ENCODE measurements at regions not wholly inside any gene's neighbourhood (a gene's known extent, or its start where the extent isn't known, plus 50 kb on each side); places are given as distances from the start of the nearest gene placed in this dataset.
A peak's percentile ranks its signal among the peaks of the same experiment; 100 is the strongest.
"Not testable (repeated sequence)": the region's sequence is repeated elsewhere in the genome, so short reads cannot be mapped to it uniquely, and the experiment has no call there.

DNA sequence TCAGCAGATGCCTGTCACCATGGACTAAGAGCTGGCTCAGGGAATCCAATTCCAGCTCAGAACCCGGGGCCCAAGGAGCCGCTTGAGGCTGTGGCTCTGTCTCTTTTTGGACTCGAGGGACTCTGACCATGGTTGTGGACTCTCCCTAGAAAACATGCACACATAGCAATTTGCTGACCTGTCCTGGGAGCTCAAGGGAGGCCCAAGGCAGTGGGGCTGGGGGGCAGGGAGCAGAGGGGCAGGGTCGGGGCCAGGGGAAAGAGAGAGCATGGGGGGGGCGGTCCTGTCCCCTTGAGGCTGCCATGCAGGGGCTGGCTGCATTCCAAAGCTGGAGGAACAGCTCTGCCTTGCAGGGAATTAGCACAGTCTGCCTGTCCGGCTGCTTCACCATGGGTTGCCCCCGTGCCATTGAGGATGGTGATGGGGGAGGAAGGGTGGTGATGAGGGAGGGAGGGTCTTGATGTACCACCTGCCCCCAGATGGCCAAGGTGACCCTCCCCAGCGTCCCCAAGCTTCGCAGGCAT, 190.1 kb downstream of the GOLGA6L6 start:
- ATAC-seq: no peak
- intact Hi-C loops (cut with DNase I): no loop called here
- peak; percentile 71 for DNase-seq (ENCODE audit: missing footprints)

DNA sequence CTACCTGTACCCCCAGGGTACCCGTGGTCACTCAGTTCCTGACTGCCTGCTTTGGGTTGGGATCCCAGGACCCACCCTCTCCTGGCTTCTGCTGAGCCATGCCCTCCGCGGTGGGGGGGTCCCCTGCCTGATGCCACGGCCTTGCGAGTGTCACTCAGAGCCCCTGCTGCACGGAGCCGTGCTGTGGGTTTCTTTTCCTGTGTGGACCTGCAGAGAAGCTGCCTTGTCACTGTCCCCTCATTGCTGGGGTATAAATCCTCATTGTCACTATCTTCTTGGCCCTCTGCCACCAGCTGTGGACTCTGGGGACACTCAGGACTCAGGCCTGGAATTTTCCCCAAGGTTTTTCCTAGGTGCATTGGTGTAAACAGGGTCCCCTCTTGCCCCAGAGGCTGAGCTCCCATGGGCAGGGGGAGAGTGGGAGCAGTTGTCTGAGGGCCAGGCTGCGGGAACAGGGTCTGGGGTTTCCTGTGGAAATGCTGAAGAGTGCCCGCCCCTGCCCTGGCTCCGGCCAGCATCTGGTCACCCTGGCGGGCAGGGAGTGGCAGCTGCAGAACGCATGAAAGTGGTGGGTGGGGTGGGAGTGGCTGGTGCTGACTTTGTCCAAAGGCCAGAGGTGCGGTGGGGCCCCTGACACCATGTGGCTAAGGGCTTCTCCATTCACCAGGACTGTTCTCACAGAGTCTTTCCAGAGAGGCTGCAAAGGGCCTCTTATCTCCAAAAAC, 191.7 kb downstream of the GOLGA6L6 start:
- intact Hi-C loops (cut with DNase I): loop anchor here (5.0 kb wide), 1 partner anchor 88 kb away; no protein-coding TSS in a partner anchor
- no peak for ATAC-seq
- peak; percentile 81 for DNase-seq (ENCODE audit: missing footprints)

DNA sequence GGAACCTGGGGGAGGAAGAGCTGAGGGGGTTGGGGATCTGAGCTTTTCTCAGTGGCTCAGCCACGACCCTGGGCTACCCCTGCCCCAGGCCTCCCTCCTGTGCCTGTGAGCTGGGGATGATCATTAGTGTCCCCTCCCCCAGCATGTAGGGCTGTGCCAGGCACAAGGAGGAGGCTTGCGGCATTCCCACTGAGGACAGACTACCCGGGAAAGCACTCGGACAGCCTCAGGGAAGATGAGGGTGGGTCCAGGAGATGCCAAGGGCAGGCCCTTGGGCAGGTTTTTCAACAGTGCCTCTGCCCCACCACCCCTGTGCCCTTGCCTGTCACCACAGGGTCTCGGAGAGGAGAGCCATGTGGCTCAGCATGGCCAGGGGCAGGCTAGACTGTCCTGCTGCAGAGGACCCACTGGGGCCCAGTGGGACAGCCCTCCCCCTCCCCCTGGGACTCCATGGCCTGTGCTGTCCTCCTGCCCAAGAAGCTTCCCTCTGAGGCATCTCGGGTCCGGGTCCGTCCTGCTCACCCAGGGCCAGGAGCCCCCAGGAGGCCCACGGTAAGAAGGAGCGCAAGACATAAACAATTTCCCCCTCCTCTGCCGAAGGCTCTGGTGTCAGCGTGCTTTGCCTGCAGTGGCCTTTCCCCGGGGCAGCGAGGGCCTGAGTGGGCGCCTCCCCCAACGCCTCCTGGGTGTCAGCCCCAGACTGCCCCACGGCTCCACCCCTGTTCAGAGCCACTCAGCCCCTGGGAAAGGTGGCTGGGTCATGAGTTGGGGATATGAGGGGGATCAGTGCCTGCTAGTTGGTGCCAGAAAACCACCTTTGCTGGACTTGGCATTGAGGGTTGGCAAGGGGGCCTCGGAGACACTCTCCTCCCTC, 192.5 kb downstream of the GOLGA6L6 start:
- intact Hi-C loops (cut with DNase I): loop anchor here (5.0 kb wide), 1 partner anchor 87 kb away; no protein-coding TSS in a partner anchor
- DNase-seq (ENCODE audit: missing footprints) (peak; percentile 74), ATAC-seq (no peak)

DNA sequence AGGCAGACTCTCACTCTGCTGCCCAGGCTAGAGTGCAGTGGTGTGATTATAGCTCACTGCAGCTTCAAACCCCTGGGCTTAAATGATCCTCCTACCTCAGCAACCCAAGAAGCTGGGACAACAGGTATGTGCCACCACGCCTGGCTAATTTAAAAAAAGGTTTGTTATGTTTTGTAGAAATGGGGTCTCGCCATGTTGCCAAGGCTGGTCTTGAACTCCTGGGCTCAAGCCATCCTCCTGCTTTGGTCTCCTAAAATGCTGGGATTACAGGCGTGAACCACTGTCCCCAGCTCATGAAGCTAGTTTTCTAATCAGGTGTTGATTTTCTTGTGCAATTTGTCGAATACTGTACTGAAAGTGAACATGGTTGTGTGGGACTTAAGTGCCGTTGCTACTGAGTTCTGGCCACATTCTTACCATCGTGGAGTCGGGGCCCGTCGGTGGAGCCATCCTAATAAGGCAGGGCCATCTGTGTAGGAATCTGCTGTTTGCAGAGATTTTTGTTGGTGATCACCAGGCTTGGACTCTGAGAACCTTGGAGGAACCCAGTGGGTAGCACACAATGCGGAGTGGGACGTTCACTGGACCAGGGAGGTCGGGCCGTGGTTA, 193.2 kb downstream of the GOLGA6L6 start:
- ATAC-seq: no peak
- peak; percentile 71 for DNase-seq (ENCODE audit: missing footprints)
- intact Hi-C loops (cut with DNase I): loop anchor here (5.0 kb wide), 1 partner anchor 86 kb away; no protein-coding TSS in a partner anchor

DNA sequence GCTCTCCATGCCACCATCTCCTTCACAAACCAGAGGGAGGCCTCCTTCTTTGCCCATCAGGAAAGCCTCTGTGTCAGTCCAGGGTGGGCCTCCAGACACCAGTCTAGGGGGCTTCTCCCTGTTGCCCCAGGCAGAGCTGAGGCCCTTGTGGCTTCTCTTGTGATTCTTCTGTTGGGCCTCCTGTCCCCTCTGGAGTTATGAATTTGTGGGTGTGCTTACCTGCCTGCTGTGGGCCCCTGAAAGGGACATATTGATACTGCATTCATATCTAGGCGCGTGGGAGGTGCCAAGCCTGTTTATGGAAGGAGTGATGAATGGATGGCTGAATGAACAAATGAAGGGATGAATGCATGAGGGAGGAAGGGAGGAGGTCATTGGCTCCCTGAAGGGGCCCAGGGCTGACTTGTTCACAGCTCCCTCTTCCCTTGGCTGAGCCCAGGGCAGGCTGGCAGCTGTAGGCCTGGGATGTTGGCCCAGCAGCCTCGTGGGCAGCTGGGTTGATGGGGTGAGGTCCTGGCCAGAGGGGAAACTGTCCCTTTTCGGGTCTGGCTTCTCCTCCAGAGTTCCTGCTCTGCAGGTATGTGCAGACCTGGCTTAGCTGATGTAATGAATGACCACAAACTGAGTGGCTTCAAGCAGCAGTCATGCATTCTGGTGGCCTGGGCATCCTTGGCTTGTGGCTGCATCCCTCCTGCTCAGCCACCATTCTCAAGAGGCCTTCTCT, 195.4 kb downstream of the GOLGA6L6 start:
- intact Hi-C loops (cut with DNase I): loop anchor here (5.0 kb wide), 1 partner anchor 84 kb away; no protein-coding TSS in a partner anchor
- DNase-seq (ENCODE audit: missing footprints) (peak; percentile 60), ATAC-seq (no peak)

DNA sequence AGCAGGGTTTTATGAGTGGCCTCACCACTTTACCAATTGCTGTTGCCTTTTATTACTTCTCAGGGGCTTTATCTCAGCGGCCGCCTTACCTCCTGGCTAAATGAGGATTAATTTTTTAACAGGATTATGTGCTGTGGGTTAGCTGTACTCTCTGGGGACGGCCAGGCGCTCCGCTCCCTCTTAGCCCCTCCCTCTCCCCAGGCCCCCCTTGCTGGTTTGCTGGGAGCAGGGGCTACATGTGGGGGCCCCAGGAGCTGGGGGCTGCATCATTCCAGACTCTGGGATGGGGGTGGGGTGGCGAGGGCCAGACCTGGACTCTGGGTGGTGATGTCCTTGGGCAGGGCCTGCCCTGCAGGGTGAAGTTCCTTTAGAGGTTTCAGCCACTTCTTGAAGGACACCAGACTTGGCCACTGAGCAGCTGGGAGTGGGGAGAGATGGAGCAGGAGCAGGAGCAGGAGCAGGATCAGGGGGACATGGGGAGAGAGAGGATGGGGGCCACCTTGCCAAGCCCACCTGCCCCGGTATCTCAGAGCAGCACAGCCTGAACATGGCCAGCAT, 196.1 kb downstream of the GOLGA6L6 start:
- intact Hi-C loops (cut with DNase I): loop anchor here (5.0 kb wide), 1 partner anchor 83 kb away; no protein-coding TSS in a partner anchor
- no peak for ATAC-seq
- peak; percentile 68 for DNase-seq (ENCODE audit: missing footprints)

DNA sequence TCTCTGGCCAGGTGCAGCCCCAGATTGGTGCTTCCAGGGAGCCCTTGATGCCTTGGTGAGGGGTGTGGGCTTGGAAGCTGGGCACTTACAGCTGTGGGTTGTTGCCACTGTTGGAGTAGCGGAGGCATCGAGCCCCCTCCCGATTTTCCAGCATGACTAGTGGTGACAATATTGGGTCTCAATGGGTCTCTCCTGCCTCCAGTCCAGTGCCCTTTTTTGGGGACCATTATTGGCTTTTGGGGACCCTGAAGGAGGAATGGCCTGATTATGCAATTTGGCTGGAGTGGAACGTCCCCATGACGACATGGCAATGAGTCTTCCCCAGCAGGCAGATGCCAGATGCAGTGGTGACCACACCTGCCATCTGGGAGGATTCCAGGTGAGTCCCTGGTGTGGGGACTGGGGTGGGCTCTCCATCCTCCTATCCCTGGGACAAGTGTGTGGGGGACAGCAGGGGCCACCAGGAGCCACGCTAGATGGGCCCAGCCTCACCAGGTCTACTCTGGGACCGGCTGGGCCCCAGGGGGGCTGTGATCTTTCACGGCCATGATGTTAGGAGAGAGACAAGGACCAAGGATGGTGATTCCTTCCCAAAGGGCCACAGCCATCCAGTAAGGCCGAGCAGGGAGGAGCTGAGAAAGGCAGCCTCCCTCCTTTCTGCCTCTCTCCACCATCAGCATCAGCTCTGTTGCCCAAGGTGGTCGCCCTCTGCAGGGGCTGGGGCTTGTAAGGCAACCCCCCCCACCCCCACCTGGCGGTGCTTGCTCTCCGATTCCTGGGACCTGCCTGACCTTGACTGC, 196.8 kb downstream of the GOLGA6L6 start:
- no peak for ATAC-seq
- intact Hi-C loops (cut with DNase I): loop anchor here (5.0 kb wide), 1 partner anchor 82 kb away; no protein-coding TSS in a partner anchor
- DNase-seq (ENCODE audit: missing footprints): peak; percentile 66

DNA sequence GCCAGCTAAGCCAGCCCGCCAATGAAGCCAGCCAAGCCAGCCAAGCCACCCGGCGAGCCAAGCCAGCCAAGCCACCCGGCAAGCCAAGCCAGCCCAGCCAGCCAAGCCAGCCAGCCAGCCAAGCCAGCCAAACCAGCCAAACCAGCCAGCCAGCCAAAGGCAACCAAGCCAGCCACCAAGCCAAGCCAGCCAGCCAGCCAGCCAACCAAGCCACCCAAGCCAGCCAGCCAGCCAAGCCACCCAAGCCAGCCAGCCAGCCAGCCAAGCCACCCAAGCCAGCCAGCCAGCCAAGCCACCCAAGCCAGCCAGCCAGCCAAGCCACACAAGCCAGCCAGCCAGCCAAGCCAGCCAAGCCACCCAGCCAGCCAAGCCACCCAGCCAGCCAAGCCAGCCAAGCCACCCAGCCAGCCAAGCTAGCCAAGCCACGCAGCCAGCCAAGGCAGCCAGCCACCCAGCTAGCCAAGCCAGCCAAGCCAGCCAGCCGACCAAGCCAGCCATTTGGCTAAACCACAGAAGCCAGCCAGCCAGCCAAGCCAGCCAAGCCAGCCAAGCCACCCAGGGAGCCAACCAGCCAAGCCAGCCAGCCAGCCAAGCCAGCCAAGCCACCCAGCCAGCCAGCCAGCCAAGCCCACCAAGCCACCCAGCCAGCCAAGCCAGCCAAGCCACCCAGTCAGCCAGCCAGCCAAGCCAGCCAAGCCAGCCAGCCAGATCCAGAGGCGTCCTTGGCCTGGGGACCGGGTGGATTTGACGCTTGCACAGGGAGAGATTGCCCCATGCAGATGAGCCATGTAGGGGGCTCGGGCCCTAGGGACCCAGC, 198.0 kb downstream of the GOLGA6L6 start:
- DNase-seq (ENCODE audit: missing footprints): peak; percentile 72
- intact Hi-C loops (cut with DNase I); ATAC-seq: not testable (repeated sequence)

DNA sequence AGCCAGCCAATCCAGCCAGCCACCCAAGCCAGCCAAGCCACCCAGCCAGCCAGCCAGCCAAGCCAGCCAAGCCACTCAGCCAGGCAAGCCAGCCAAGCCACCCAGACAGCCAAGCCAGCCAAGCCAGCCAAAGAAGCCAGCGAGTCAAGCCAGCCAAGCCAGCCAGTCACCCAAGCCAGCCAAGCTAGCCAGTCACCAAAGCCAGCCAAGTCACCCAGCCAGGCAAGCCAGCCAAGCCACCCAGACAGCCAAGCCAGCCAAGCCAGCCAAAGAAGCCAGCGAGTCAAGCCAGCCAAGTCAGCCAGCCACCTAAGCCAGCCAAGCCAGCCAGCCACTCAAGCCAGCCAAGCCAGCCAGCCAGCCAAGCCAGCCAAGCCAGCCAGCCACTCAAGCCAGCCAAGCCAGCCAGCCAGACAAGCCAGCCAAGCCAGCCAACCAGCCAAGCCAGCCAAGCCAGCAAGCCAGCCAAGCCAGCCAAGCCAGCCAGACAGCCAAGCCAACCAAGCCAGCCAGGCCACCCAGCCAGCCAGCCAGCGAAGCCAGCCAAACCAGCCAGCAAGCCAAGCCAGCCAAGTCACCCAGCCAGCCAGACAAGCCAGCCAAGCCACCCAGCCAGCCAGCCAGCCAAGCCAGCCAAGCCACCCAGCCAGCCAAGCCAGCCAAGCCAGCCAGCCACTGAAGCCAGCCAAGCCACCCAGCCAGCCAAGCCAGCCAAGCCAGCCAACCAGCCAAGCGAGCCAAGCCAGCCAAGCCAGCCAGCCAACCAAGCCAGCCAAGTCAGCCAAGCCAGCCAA, 198.8 kb downstream of the GOLGA6L6 start:
- intact Hi-C loops (cut with DNase I); ATAC-seq: not testable (repeated sequence)
- DNase-seq (ENCODE audit: missing footprints): peak; percentile 68

DNA sequence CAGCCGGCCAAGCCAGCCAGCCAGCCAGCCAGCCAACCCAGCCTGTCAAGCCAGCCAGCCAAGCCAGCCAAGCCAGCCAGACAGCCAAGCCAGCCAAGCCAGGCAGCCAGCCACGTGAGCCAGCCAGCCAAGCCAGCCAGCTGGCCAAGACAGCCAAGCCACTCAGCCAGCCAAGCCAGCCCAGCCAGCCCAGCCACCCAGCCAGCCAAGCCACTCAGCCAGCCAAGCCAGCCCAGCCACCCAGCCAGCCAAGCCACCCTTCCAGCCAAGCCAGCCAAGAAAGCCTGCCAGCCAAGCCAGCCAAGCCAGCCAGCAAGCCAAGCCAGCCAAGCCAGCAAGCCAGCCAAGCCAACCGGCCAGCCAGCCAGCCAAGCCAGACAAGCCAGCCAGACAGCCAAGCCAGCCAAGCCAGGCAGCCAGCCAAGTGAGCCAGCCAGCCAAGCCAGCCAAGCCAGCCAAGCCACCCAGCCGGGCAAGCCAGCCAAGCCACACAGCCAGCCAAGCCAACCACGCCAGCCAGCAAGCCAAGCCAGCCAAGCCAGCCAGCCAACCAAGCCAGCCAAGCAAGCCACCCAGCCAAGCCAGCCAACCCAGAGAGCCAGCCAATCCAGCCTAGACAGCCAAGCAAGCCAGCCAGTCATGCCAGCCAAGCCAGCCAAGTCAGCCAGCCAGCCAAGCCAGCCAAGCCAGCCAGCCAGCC, 199.5 kb downstream of the GOLGA6L6 start:
- intact Hi-C loops (cut with DNase I): no loop called here
- peak; percentile 32 for ATAC-seq

DNA sequence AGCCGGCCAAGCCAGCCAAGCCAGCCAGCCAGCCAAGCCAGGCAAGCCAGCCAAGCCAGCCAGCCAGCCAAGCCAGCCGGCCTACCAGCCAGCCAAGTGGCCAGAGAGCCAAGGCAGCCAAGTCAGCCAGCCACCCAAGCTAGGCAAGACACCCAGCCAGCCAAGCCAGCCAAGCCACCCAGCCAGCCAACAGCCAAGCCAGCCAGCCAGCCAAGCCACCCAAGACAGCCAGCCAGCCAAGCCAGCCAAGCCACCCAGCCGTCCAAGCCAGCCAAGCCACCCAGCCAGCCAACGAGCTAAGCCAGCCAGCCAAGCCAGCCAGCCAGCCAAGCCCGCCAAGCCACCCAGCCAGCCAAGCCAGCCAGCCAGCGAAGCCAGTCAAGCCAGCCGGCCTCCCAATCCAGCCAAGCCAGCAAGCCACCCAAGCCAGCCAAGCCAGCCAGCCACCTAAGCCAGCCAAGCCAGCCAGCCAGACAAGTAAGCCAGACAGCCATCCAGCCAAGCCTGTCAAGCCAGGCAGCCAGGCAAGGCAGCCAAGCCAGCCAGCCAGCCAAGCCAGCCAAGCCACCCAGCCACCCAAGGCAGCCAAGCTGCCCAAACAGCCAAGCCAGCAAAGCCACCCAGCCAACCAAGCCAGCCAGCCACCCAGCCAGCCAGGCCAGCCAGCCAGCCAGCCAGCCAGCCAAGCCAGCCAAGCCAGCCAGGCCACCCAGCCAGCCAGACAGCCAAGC, 200.5 kb downstream of the GOLGA6L6 start:
- peak; percentile 49 for ATAC-seq
- DNase-seq (ENCODE audit: missing footprints): peak; percentile 93
- intact Hi-C loops (cut with DNase I): no loop called here

More for the DNA sequence above, 199.5 kb downstream of the GOLGA6L6 start:
- peak; percentile 93 for DNase-seq (ENCODE audit: missing footprints)

DNA sequence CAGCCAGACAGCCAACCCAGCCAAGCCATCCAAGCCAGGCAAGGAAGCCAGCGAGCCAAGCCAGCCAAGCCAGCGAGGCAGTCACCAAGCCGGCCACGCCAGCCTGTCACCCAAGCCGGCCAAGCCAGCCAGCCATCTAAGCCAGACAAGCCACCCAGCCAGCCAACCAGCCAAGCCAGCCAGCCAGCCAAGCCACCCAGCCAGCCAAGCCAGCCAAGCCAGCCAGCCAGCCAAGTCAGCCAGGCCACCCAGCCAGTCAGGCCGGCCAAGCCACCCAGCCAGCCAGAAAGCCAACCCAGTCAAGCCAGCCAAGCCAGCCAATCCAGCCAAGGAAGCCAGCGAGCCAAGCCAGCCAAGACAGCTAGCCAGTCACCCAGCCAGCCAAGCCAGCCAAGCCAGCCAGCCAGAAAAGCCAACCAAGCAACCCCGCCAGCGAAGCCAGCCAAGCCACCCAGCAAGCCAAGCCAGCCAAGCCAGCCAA, 201.2 kb downstream of the GOLGA6L6 start:
- ATAC-seq (peak; percentile 63), DNase-seq (ENCODE audit: missing footprints) (peak; percentile 94)
- intact Hi-C loops (cut with DNase I): no loop called here

DNA sequence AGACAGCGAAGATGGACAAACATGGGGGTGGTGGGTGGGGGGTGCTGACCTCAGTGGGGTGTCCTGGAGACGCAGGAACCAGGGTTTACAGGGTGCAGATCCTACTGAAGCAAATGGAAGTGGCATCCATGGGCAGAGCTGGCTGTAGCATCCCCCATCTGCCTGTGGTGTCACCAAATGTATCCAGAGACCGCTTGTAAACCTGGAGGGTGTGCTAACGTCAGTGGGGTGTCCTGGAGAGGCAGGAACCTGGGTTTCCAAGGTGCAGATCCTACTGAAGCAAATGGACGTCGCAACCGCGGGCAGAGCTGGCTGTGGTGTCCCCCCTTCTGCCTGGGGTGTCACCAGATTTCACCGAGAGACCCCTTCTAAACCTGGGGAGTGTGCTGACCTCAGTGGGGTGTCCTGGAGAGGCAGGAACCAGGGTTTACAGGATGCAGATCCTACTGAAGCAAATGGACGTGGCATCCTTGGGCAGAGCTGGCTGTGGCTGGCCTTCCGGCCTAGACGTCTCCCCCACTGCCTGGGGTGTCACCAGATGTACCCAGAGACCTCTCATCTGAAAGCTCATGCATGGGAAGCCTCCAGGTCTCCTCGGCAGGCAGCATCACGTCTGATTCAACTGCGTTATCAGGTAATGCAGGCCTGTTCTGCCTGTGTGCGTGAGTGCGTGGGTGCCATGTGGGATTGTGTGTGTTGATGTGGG, 202.4 kb downstream of the GOLGA6L6 start:
- DNase-seq (ENCODE audit: missing footprints): peak; percentile 66
- intact Hi-C loops (cut with DNase I); ATAC-seq: not testable (repeated sequence)

DNA sequence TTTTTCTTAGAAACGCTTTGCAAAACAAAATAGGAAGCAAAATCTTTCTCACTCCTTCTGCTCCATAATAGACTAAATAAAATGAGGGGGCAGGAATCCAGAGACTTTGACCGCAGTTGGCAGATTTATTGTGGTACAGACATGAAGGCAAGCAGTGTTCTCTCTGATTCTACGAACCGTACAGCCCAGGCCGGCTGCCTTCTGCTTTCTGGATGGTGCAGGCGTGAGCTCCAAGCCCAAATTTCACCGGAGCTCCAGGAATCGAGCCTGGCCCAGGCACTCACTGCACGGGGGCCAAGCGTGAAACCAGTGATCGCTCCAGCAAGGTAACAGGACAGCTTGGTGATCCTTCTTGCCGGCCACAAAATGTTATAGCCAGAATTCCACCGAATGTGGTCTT, 202.9 kb downstream of the GOLGA6L6 start:
- intact Hi-C loops (cut with DNase I); ATAC-seq: not testable (repeated sequence)
- DNase-seq (ENCODE audit: missing footprints): peak; percentile 77
